B cell (primary cell): ENCODE measurements at regions not wholly inside any gene's neighbourhood (a gene's known extent, or its start where the extent isn't known, plus 50 kb on each side); places are given as distances from the start of the nearest gene placed in this dataset.

Experiments
- ATAC-seq: fragments of 200-7000 bp; cut with Tn5 transposase; one replicate; pipeline ENCODE4 v1.10.0; 2021; ENCODE audit warnings: low read depth, mild to moderate bottlenecking, moderate number of reproducible peaks, moderate library complexity
- CTCF ChIA-PET: fragments of 350-600 bp; sonication (Branson Sonifier 250); formaldehyde crosslinking; loops from one replicate; lab custom pipeline; 2021; ENCODE audit warnings: antibody characterized with exemption, inconsistent platforms; lab: Charles Lee
- POLR2A ChIA-PET: fragments of 350-600 bp; sonication (Branson Sonifier 250); formaldehyde crosslinking; loops from one replicate; lab custom pipeline; 2021; ENCODE audit warnings: antibody characterized with exemption; lab: Charles Lee
- DNase-seq: peaks from one replicate; pipeline ENCODE4 v3.0.0; 2013
- H2AFZ ChIP-seq: 2 replicates; pipeline ENCODE4 v1.6.1; 2012; ENCODE audit warnings: mild to moderate bottlenecking, low read depth, low read length; ENCODE audit not compliant: insufficient read depth, poor library complexity, severe bottlenecking
- H3K27ac ChIP-seq, 2 donors: 1 replicate in 1 of 2; 2 replicates in 1 of 2; pipeline ENCODE4 v1.5.1; 2012 to 2013; ENCODE audit warnings: low read length in 2 of 2, mild to moderate bottlenecking in 2 of 2, moderate library complexity in 1 of 2
- H3K27me3 ChIP-seq, 4 experiments: fragments of 200-600 bp in 1 of 4; sonication (generic) in 1 of 4; replicated peaks in 1 of 4; 1 replicate in 2 of 4; 2 replicates in 2 of 4; pipeline versions ENCODE4 v1.6.1 to v1.7.0; 2013 to 2016; ENCODE audit warnings: low read length in 3 of 4, mild to moderate bottlenecking in 2 of 4, mixed read lengths in 1 of 4, moderate library complexity in 1 of 4; ENCODE audit not compliant: insufficient read depth in 4 of 4, control insufficient read depth in 3 of 4; ENCODE audit errors: control extremely low read depth in 1 of 4
- H3K36me3 ChIP-seq, 2 experiments: replicated peaks in 1 of 2; 1 replicate in 1 of 2; 2 replicates in 1 of 2; pipeline versions ENCODE4 v1.6.1 to v1.7.1; 2013; ENCODE audit warnings: low read length in 1 of 2; ENCODE audit not compliant: insufficient read depth in 2 of 2, control insufficient read depth in 1 of 2; ENCODE audit errors: control extremely low read depth in 1 of 2, extremely low read depth in 1 of 2
- H3K4me1 ChIP-seq, 2 donors: fragments of 200-600 bp in 1 of 2; sonication (generic) in 1 of 2; 1 replicate in 1 of 2; 2 replicates in 1 of 2; pipeline versions ENCODE4 v1.5.1 to v1.6.1; 2013 to 2017; ENCODE audit warnings: low read length in 2 of 2; ENCODE audit not compliant: control insufficient read depth in 2 of 2, insufficient read depth in 2 of 2
- H3K4me2 ChIP-seq: replicated peaks from 2 replicates; pipeline ENCODE3; 2012; ENCODE audit warnings: mild to moderate bottlenecking, low read depth, low read length; ENCODE audit not compliant: poor library complexity, severe bottlenecking
- H3K4me3 ChIP-seq, 5 experiments: fragments of 200-600 bp in 1 of 5; sonication (generic) in 1 of 5; 1 replicate in 3 of 5; 2 replicates in 2 of 5; pipeline versions ENCODE4 v1.5.1 to v1.7.0; 2011 to 2016; ENCODE audit warnings: low read length in 4 of 5, mild to moderate bottlenecking in 4 of 5, low read depth in 2 of 5, control low read depth in 1 of 5, moderate library complexity in 1 of 5; ENCODE audit not compliant: insufficient read depth in 1 of 5; ENCODE audit errors: control extremely low read depth in 1 of 5, extremely low read depth in 1 of 5
- H3K79me2 ChIP-seq: fragments of 200-600 bp; sonication (generic); one replicate; pipeline ENCODE4 v1.6.0; 2016; ENCODE audit warnings: low read length; ENCODE audit not compliant: control insufficient read depth, insufficient read depth
- H3K9ac ChIP-seq: fragments of 200-600 bp; sonication (generic); 2 replicates; pipeline ENCODE4 v1.6.1; 2017; ENCODE audit warnings: mild to moderate bottlenecking, low read length, moderate library complexity
- H3K9me3 ChIP-seq, 3 donors: one replicate each; pipeline versions ENCODE4 v1.6.1 to v1.7.1; 2013; ENCODE audit warnings: low read length in 2 of 3; ENCODE audit not compliant: control insufficient read depth in 2 of 3, insufficient read depth in 1 of 3; ENCODE audit errors: control extremely low read depth in 1 of 3
- H4K20me1 ChIP-seq: 2 replicates; pipeline ENCODE4 v1.6.0; 2012; ENCODE audit warnings: mild to moderate bottlenecking, low read length; ENCODE audit not compliant: insufficient read depth, control insufficient read depth, poor library complexity, severe bottlenecking
- H3K27ac Mint-ChIP-seq: one replicate; pipeline ENCODE4 v1.8.0; 2021; ENCODE audit warnings: mixed read lengths
- H3K27me3 Mint-ChIP-seq: one replicate; pipeline ENCODE4 v1.8.0; 2021; ENCODE audit warnings: mixed read lengths
- H3K4me1 Mint-ChIP-seq: one replicate; pipeline ENCODE4 v1.8.0; 2021; ENCODE audit warnings: mixed read lengths
- H3K4me3 Mint-ChIP-seq: one replicate; pipeline ENCODE4 v1.8.0; 2021; ENCODE audit warnings: mixed read lengths
- H3K9me3 Mint-ChIP-seq: one replicate; pipeline ENCODE4 v1.8.0; 2022; ENCODE audit warnings: mixed read lengths; ENCODE audit not compliant: insufficient read depth
- EZH2 ChIP-seq: IDR thresholded peaks from 2 replicates; pipeline ENCODE4 v1.6.1; 2012; ENCODE audit warnings: borderline replicate concordance, low read depth, mild to moderate bottlenecking, moderate library complexity, low read length; ENCODE audit not compliant: insufficient read depth, poor library complexity, severe bottlenecking
- WGBS: methylation state at CpG from one replicate; pipeline ENCODE4 v1.1.5; 2013; ENCODE audit warnings: missing lambda C conversion rate; ENCODE audit not compliant: insufficient coverage; 5-methylcytosine and 5-hydroxymethylcytosine counted together
- intact Hi-C: fragments of 100-400 bp; cut with micrococcal nuclease; formaldehyde crosslinking; loops from one replicate; pipeline ENCODE4 v1.10.0; 2022
- TF ChIP-seq, protein P1 (sequence below): fragments of 200-600 bp; IDR thresholded peaks from one replicate; pipeline ENCODE4 v1.8.0; 2022; ENCODE audit warnings: antibody characterized with exemption, mild to moderate bottlenecking

- H3K4me2 ChIP-seq: no peak overlapping the region
- TF ChIP-seq EZH2: no peak
- TF ChIP-seq, protein P1, sequence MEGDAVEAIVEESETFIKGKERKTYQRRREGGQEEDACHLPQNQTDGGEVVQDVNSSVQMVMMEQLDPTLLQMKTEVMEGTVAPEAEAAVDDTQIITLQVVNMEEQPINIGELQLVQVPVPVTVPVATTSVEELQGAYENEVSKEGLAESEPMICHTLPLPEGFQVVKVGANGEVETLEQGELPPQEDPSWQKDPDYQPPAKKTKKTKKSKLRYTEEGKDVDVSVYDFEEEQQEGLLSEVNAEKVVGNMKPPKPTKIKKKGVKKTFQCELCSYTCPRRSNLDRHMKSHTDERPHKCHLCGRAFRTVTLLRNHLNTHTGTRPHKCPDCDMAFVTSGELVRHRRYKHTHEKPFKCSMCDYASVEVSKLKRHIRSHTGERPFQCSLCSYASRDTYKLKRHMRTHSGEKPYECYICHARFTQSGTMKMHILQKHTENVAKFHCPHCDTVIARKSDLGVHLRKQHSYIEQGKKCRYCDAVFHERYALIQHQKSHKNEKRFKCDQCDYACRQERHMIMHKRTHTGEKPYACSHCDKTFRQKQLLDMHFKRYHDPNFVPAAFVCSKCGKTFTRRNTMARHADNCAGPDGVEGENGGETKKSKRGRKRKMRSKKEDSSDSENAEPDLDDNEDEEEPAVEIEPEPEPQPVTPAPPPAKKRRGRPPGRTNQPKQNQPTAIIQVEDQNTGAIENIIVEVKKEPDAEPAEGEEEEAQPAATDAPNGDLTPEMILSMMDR: no peak
- H3K4me3 ChIP-seq: no peak overlapping the region
- no peaks in the 10 kb centered on the region for H3K36me3 ChIP-seq
- ATAC-seq: no peak
- Mint-ChIP-seq H3K4me1 (no peaks in the 10 kb centered on the region), H3K9me3 (peaks cover 4% of the 10 kb centered on the region), H3K27me3 (no peaks in the 10 kb centered on the region), H3K4me3 (no peak overlapping the region), H3K27ac (no peak overlapping the region)
- ChIA-PET POLR2A (no interaction called here), CTCF (no interaction called here)
- no peaks in the 10 kb centered on the region for H3K27me3 ChIP-seq
- H3K4me1 ChIP-seq: no peaks in the 10 kb centered on the region
- no peak overlapping the region for H2AFZ ChIP-seq
- no peaks in the 10 kb centered on the region for H3K9me3 ChIP-seq
- WGBS: no CpG with 5 or more reads among the region's 3 CpGs
- no peak for DNase-seq
- intact Hi-C loops: no loop called here
- H4K20me1 ChIP-seq: no peaks in the 10 kb centered on the region
- no peaks in the 10 kb centered on the region for H3K79me2 ChIP-seq
- no peak overlapping the region for H3K27ac ChIP-seq
- H3K9ac ChIP-seq: no peak overlapping the region
Measured at GRCh38 chr6:81978230-81978629, 225.7 kb upstream of the TENT5A start.

- H3K4me1 ChIP-seq: no peaks in the 10 kb centered on the region
- WGBS: no CpG with 5 or more reads among the region's 2 CpGs
- no peaks in the 10 kb centered on the region for H4K20me1 ChIP-seq
- no peaks in the 10 kb centered on the region for H3K4me1 Mint-ChIP-seq
- peaks cover 4% of the 10 kb centered on the region for H3K9me3 Mint-ChIP-seq
- no peaks in the 10 kb centered on the region for H3K79me2 ChIP-seq
- TF ChIP-seq EZH2: no peak
- TF ChIP-seq, protein P1: no peak
- no peak overlapping the region for H3K4me3 ChIP-seq
- no peak overlapping the region for H3K27ac Mint-ChIP-seq
- no peak overlapping the region for H3K4me3 Mint-ChIP-seq
- no peak overlapping the region for H2AFZ ChIP-seq
- CTCF ChIA-PET: no interaction called here
- no peak for DNase-seq
- no peak overlapping the region for H3K9ac ChIP-seq
- H3K27me3 ChIP-seq: no peaks in the 10 kb centered on the region
- H3K4me2 ChIP-seq: no peak overlapping the region
- H3K27ac ChIP-seq: no peak overlapping the region
- POLR2A ChIA-PET: no interaction called here
- no peak for ATAC-seq
- intact Hi-C loops: no loop called here
- no peaks in the 10 kb centered on the region for H3K9me3 ChIP-seq
- no peaks in the 10 kb centered on the region for H3K27me3 Mint-ChIP-seq
- H3K36me3 ChIP-seq: no peaks in the 10 kb centered on the region
Measured at GRCh38 chr6:81977486-81977885, 225.0 kb upstream of the TENT5A start.
